Adrenal gland (tissue), 5 donors: ENCODE measurements at regions not wholly inside any gene's neighbourhood (a gene's known extent, or its start where the extent isn't known, plus 50 kb on each side); places are given as distances from the start of the nearest gene placed in this dataset.

Experiments
- CTCF ChIP-seq, 6 experiments: fragments of 450-650 bp in 4 of 6; fragments of 200-600 bp in 2 of 6; sonication (generic) in 1 of 6; IDR thresholded peaks; 1 replicate in 5 of 6; 2 replicates in 1 of 6; pipeline versions ENCODE4 v1.5.1 to v1.8.0; 2016 to 2021; ENCODE audit warnings: antibody characterized with exemption in 6 of 6, mild to moderate bottlenecking in 2 of 6, moderate library complexity in 1 of 6
- POLR2A ChIP-seq, 2 donors: fragments of 450-650 bp; IDR thresholded peaks; one replicate each; pipeline ENCODE4 v1.6.1; 2017; ENCODE audit warnings: antibody characterized with exemption in 2 of 2, mild to moderate bottlenecking in 2 of 2, moderate library complexity in 1 of 2
- donor health status: DM: no; HTN: no; CAD: no.

GRCh38 chr3:10653241-10653640 lies 147.9 kb upstream of the ATP2B2 start:
- TF ChIP-seq POLR2A (IDR thresholded peaks at IDR 0.05) (no peak), CTCF (IDR thresholded peaks at IDR 0.05) (no peak)
